Panc1 (cell line): ENCODE measurements at regions not wholly inside any gene's neighbourhood (a gene's known extent, or its start where the extent isn't known, plus 50 kb on each side); places are given as distances from the start of the nearest gene placed in this dataset.

Experiments
- POLR2AphosphoS5 ChIP-seq: IDR thresholded peaks from 2 replicates; pipeline ENCODE4 v1.6.1; 2012; ENCODE audit warnings: mild to moderate bottlenecking, low read depth, low read length, moderate library complexity
- SIN3A ChIP-seq: IDR thresholded peaks from 2 replicates; pipeline ENCODE4 v1.6.1; 2012; ENCODE audit warnings: low read depth, mild to moderate bottlenecking, low read length, moderate library complexity, borderline replicate concordance; ENCODE audit not compliant: insufficient read depth
- TF ChIP-seq, protein P1 (sequence below): fragments of 450-650 bp; IDR thresholded peaks from 2 replicates; pipeline ENCODE4 v1.5.1; 2017; ENCODE audit warnings: mild to moderate bottlenecking
- TF ChIP-seq, protein P2 (sequence below), 2 experiments: IDR thresholded peaks; 2 replicates each; pipeline ENCODE4 v1.6.1; 2011 to 2012; ENCODE audit warnings: low read depth in 2 of 2, control low read depth in 1 of 2, low read length in 1 of 2, mild to moderate bottlenecking in 1 of 2, moderate library complexity in 1 of 2; ENCODE audit not compliant: insufficient read depth in 1 of 2

GRCh38 chr1:83776913-83777757, 221.8 kb downstream of the TTLL7 start:
- TF ChIP-seq, protein P1, sequence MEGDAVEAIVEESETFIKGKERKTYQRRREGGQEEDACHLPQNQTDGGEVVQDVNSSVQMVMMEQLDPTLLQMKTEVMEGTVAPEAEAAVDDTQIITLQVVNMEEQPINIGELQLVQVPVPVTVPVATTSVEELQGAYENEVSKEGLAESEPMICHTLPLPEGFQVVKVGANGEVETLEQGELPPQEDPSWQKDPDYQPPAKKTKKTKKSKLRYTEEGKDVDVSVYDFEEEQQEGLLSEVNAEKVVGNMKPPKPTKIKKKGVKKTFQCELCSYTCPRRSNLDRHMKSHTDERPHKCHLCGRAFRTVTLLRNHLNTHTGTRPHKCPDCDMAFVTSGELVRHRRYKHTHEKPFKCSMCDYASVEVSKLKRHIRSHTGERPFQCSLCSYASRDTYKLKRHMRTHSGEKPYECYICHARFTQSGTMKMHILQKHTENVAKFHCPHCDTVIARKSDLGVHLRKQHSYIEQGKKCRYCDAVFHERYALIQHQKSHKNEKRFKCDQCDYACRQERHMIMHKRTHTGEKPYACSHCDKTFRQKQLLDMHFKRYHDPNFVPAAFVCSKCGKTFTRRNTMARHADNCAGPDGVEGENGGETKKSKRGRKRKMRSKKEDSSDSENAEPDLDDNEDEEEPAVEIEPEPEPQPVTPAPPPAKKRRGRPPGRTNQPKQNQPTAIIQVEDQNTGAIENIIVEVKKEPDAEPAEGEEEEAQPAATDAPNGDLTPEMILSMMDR = peak; percentile 6; the same call in 1 of the 2 replicates
- TF ChIP-seq POLR2AphosphoS5 (no peak), SIN3A (no peak)
- TF ChIP-seq, protein P2, sequence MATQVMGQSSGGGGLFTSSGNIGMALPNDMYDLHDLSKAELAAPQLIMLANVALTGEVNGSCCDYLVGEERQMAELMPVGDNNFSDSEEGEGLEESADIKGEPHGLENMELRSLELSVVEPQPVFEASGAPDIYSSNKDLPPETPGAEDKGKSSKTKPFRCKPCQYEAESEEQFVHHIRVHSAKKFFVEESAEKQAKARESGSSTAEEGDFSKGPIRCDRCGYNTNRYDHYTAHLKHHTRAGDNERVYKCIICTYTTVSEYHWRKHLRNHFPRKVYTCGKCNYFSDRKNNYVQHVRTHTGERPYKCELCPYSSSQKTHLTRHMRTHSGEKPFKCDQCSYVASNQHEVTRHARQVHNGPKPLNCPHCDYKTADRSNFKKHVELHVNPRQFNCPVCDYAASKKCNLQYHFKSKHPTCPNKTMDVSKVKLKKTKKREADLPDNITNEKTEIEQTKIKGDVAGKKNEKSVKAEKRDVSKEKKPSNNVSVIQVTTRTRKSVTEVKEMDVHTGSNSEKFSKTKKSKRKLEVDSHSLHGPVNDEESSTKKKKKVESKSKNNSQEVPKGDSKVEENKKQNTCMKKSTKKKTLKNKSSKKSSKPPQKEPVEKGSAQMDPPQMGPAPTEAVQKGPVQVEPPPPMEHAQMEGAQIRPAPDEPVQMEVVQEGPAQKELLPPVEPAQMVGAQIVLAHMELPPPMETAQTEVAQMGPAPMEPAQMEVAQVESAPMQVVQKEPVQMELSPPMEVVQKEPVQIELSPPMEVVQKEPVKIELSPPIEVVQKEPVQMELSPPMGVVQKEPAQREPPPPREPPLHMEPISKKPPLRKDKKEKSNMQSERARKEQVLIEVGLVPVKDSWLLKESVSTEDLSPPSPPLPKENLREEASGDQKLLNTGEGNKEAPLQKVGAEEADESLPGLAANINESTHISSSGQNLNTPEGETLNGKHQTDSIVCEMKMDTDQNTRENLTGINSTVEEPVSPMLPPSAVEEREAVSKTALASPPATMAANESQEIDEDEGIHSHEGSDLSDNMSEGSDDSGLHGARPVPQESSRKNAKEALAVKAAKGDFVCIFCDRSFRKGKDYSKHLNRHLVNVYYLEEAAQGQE (IDR thresholded peaks at IDR 0.05; ENCODE audit: insufficient read depth in 1 of 2, low read depth in 2 of 2, low read length in 1 of 2) = no peak
